Thyroid gland (tissue), 4 donors: ENCODE measurements at regions not wholly inside any gene's neighbourhood (a gene's known extent, or its start where the extent isn't known, plus 50 kb on each side); places are given as distances from the start of the nearest gene placed in this dataset.

Source experiments
- DNase-seq, 2 donors: peaks; one replicate each; pipeline ENCODE4 v3.0.0-alpha.2; 2019
- H3K27ac ChIP-seq, 3 donors: fragments of 200-600 bp; sonication (generic); 1 replicate in 2 of 3; 2 replicates in 1 of 3; pipeline ENCODE4 v1.5.1; 2016 to 2019; ENCODE audit warnings: mild to moderate bottlenecking in 1 of 3, moderate library complexity in 1 of 3
- H3K27me3 ChIP-seq: fragments of 200-600 bp; sonication (generic); one replicate; pipeline ENCODE4 v1.5.1; 2019
- H3K36me3 ChIP-seq, 2 donors: fragments of 200-600 bp; sonication (generic); one replicate each; pipeline ENCODE4 v1.5.1; 2016 to 2019
- H3K4me1 ChIP-seq, 2 donors: fragments of 200-600 bp; sonication (generic); one replicate each; pipeline ENCODE4 v1.5.1; 2017 to 2019
- H3K4me3 ChIP-seq, 3 donors: fragments of 200-600 bp; sonication (generic); replicated peaks in 1 of 3; 1 replicate in 2 of 3; 2 replicates in 1 of 3; pipeline ENCODE4 v1.5.1; 2016; ENCODE audit warnings: mild to moderate bottlenecking in 1 of 3
- H3K9me3 ChIP-seq: fragments of 200-600 bp; sonication (generic); one replicate; pipeline ENCODE4 v1.5.1; 2017
- CTCF ChIP-seq, 6 experiments: fragments of 200-600 bp in 3 of 6; fragments of 450-650 bp in 3 of 6; sonication (generic) in 3 of 6; IDR thresholded peaks; one replicate each; pipeline ENCODE4 v1.5.1; 2016 to 2019; ENCODE audit warnings: antibody characterized with exemption in 6 of 6, mild to moderate bottlenecking in 2 of 6, inconsistent platforms in 1 of 6, moderate library complexity in 1 of 6
- POLR2A ChIP-seq, 2 donors: fragments of 450-650 bp; IDR thresholded peaks; one replicate each; pipeline ENCODE4 v1.6.1; 2017; ENCODE audit warnings: antibody characterized with exemption in 2 of 2, mild to moderate bottlenecking in 2 of 2, moderate library complexity in 1 of 2
- WGBS, 2 donors: methylation state at CpG; one replicate each; pipeline ENCODE4 v1.1.5; 2017; 5-methylcytosine and 5-hydroxymethylcytosine counted together
- intact Hi-C: fragments of 100-400 bp; cut with DNase I; formaldehyde crosslinking; loops from one replicate; pipeline ENCODE4 v1.15.1; 2023

DNA sequence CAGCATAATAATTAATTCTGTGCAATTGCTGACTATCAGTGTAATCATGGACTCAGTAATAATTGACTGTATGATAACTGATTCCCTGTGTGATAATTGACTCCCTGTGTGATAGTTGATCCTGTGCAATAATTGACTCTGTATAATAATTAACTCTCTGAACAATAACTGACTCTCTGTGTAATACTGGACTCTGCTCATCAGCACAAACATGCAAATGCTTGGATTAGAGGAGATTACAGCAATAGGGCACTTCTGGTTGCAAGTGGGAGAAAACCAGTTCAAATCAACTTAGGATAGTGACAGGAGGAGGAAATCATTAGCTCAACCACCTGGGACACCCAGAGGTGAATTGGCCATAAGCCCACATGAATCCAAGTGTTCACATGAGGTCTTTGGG, 582.1 kb downstream of the RBFOX1 start:
- no peak overlapping the region for H3K27ac ChIP-seq
- H3K27me3 ChIP-seq: no peaks in the 10 kb centered on the region
- H3K4me3 ChIP-seq: no peak overlapping the region
- H3K36me3 ChIP-seq: no peaks in the 10 kb centered on the region
- DNase-seq: no peak
- intact Hi-C loops: no loop called here
- H3K9me3 ChIP-seq: no peaks in the 10 kb centered on the region
- no peaks in the 10 kb centered on the region for H3K4me1 ChIP-seq
- TF ChIP-seq CTCF (IDR thresholded peaks at IDR 0.05): no peak

- intact Hi-C loops: no loop called here
- no peak overlapping the region for H3K27ac ChIP-seq
- no peak overlapping the region for H3K4me3 ChIP-seq
- no peaks in the 10 kb centered on the region for H3K9me3 ChIP-seq
- no peak for DNase-seq
- 88 to 93% methylated on average over 3 of the region's 3 CpGs for whole genome bisulfite sequencing, 2 donors
- H3K36me3 ChIP-seq: no peaks in the 10 kb centered on the region
- TF ChIP-seq POLR2A (IDR thresholded peaks at IDR 0.05) (no peak), CTCF (IDR thresholded peaks at IDR 0.05) (no peak)
- no peaks in the 10 kb centered on the region for H3K27me3 ChIP-seq
- H3K4me1 ChIP-seq: no peaks in the 10 kb centered on the region
Observed at GRCh38 chr16:7912132-7912531, 579.5 kb downstream of the RBFOX1 start.

- no peak overlapping the region for H3K4me3 ChIP-seq
- H3K36me3 ChIP-seq: no peaks in the 10 kb centered on the region
- H3K9me3 ChIP-seq: no peaks in the 10 kb centered on the region
- 68 to 71% methylated on average over 7 of the region's 7 CpGs for WGBS, 2 donors
- no peak for DNase-seq
- H3K27me3 ChIP-seq: no peaks in the 10 kb centered on the region
- intact Hi-C loops: no loop called here
- TF ChIP-seq CTCF (IDR thresholded peaks at IDR 0.05): no peak
- TF ChIP-seq POLR2A (IDR thresholded peaks at IDR 0.05): no peak
- no peaks in the 10 kb centered on the region for H3K4me1 ChIP-seq
- H3K27ac ChIP-seq: no peak overlapping the region
Observed at GRCh38 chr16:7910116-7910515, 577.5 kb downstream of the RBFOX1 start.

DNA sequence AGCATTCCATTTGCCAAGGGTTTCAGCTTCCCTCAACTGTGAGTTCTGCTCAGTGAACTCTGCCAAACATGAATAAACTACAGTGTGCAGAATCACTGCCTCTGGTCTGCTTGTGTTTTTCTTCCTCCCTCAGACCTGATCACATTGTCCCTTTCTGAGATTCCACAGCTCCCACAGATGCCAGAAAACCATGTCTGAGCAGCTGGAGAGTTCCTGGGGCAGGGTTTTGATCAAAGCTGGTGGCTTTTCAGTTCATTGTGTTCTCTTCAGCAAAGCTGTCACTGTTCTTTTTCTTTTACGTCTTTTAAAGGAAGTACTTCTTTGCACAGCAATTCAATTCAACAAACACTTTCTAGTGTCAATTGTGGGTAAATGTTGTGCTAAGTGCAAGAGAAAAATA, 555.8 kb downstream of the RBFOX1 start:
- no peak for TF ChIP-seq CTCF (IDR thresholded peaks at IDR 0.05)
- TF ChIP-seq POLR2A (IDR thresholded peaks at IDR 0.05): no peak
- peak; percentile 42 to 62 for DNase-seq
- no peaks in the 10 kb centered on the region for H3K9me3 ChIP-seq
- H3K4me3 ChIP-seq: no peak overlapping the region
- WGBS, 2 donors: 4% methylated on average over 1 of the region's 1 CpG
- H3K27me3 ChIP-seq: no peaks in the 10 kb centered on the region
- no peaks in the 10 kb centered on the region for H3K36me3 ChIP-seq
- intact Hi-C loops: no loop called here
- H3K27ac ChIP-seq: peak overlapping the region in 1 of 3 donors; percentile 40
- peaks cover 6 to 14% of the 10 kb centered on the region in 2 donors for H3K4me1 ChIP-seq

GRCh38 chr16:7887316-7887715, 554.7 kb downstream of the RBFOX1 start:
- no peaks in the 10 kb centered on the region for H3K27me3 ChIP-seq
- H3K9me3 ChIP-seq: no peaks in the 10 kb centered on the region
- TF ChIP-seq POLR2A (IDR thresholded peaks at IDR 0.05) (no peak), CTCF (IDR thresholded peaks at IDR 0.05) (no peak)
- 56 to 74% methylated on average over 2 of the region's 2 CpGs for WGBS, 2 donors
- no peak for DNase-seq
- peaks cover 6 to 14% of the 10 kb centered on the region in 2 donors for H3K4me1 ChIP-seq
- no peak overlapping the region for H3K4me3 ChIP-seq
- no peaks in the 10 kb centered on the region for H3K36me3 ChIP-seq
- intact Hi-C loops: no loop called here
- no peak overlapping the region for H3K27ac ChIP-seq
